Mesendoderm (in vitro differentiated cells): ENCODE measurements at regions not wholly inside any gene's neighbourhood (a gene's known extent, or its start where the extent isn't known, plus 50 kb on each side); places are given as distances from the start of the nearest gene placed in this dataset.
A peak's percentile ranks its signal among the peaks of the same experiment; 100 is the strongest.

Source experiments
- DNase-seq: peaks from one replicate; pipeline ENCODE4 v3.0.0; 2013
- H2AK5ac ChIP-seq: 2 replicates; pipeline ENCODE4 v1.6.1; 2013; ENCODE audit warnings: low read length, inconsistent platforms
- H2BK120ac ChIP-seq: 2 replicates; pipeline ENCODE4 v1.6.1; 2013; ENCODE audit warnings: low read depth, mild to moderate bottlenecking, low read length, moderate library complexity, mixed read lengths
- H2BK15ac ChIP-seq: replicated peaks from 2 replicates; pipeline ENCODE4 v1.6.1; 2013; ENCODE audit warnings: low read depth, mild to moderate bottlenecking, moderate library complexity
- H2BK5ac ChIP-seq: 2 replicates; pipeline ENCODE4 v1.6.1; 2013; ENCODE audit warnings: low read length, inconsistent platforms
- H3K18ac ChIP-seq: 2 replicates; pipeline ENCODE4 v1.6.1; 2013; ENCODE audit warnings: mild to moderate bottlenecking, low read length, mixed read lengths
- H3K23ac ChIP-seq: one replicate; pipeline ENCODE4 v1.6.1; 2013; ENCODE audit warnings: low read length
- H3K27ac ChIP-seq: 2 replicates; pipeline ENCODE4 v1.5.1; 2013; ENCODE audit warnings: low read depth, mild to moderate bottlenecking, inconsistent platforms, low read length, moderate library complexity
- H3K27me3 ChIP-seq: 2 replicates; pipeline ENCODE4 v1.6.1; 2013; ENCODE audit warnings: low read length, control low read depth, mild to moderate bottlenecking, inconsistent platforms; ENCODE audit not compliant: insufficient read depth, poor library complexity
- H3K36me3 ChIP-seq: 2 replicates; pipeline ENCODE4 v1.6.1; 2013; ENCODE audit warnings: low read length, inconsistent platforms; ENCODE audit not compliant: control insufficient read depth, insufficient read depth
- H3K4ac ChIP-seq: one replicate; pipeline ENCODE4 v1.6.1; 2013; ENCODE audit warnings: low read depth, mild to moderate bottlenecking, low read length, moderate library complexity
- H3K4me1 ChIP-seq: 2 replicates; pipeline ENCODE4 v1.6.1; 2013; ENCODE audit warnings: low read depth, low read length, inconsistent platforms; ENCODE audit not compliant: control insufficient read depth
- H3K4me2 ChIP-seq: 2 replicates; pipeline ENCODE4 v1.6.1; 2013; ENCODE audit warnings: low read length
- H3K4me3 ChIP-seq: 2 replicates; pipeline ENCODE4 v1.5.1; 2013; ENCODE audit warnings: mild to moderate bottlenecking, low read length
- H3K56ac ChIP-seq: one replicate; pipeline ENCODE4 v1.6.1; 2013; ENCODE audit warnings: low read length
- H3K79me1 ChIP-seq: 2 replicates; pipeline ENCODE4 v1.6.1; 2013; ENCODE audit warnings: low read length, inconsistent platforms
- H3K79me2 ChIP-seq: 2 replicates; pipeline ENCODE4 v1.6.1; 2013; ENCODE audit warnings: mild to moderate bottlenecking, low read length; ENCODE audit not compliant: control insufficient read depth, insufficient read depth
- H3K9ac ChIP-seq: 2 replicates; pipeline ENCODE4 v1.6.1; 2013; ENCODE audit warnings: low read length, inconsistent platforms
- H4K5ac ChIP-seq: one replicate; pipeline ENCODE4 v1.6.1; 2013; ENCODE audit warnings: low read length
- H4K8ac ChIP-seq: one replicate; pipeline ENCODE4 v1.6.1; 2013; ENCODE audit warnings: low read depth, mild to moderate bottlenecking, control low read depth, low read length, moderate library complexity
- WGBS: extraction: QIAGEN DNeasy Blood & Tissue Kit; methylation state at CpG from one replicate; pipeline ENCODE4 v1.1.7; 2013; ENCODE audit warnings: low lambda C conversion rate, missing lambda C conversion rate; ENCODE audit not compliant: insufficient coverage; ENCODE audit errors: extremely low coverage; 5-methylcytosine and 5-hydroxymethylcytosine counted together

- H3K79me2 ChIP-seq: no peaks in the 10 kb centered on the region
- peak overlapping the region; percentile 45 for H2BK15ac ChIP-seq
- H3K4me1 ChIP-seq: peaks cover 2% of the 10 kb centered on the region
- H3K4ac ChIP-seq: no peak overlapping the region
- no peak overlapping the region for H4K5ac ChIP-seq
- DNase-seq: peak; percentile 49
- no peak overlapping the region for H3K23ac ChIP-seq
- WGBS: no CpG with 5 or more reads among the region's 2 CpGs
- no peaks in the 10 kb centered on the region for H3K36me3 ChIP-seq
- H3K18ac ChIP-seq: no peak overlapping the region
- H3K4me3 ChIP-seq: no peak overlapping the region
- H2BK5ac ChIP-seq: no peak overlapping the region
- no peak overlapping the region for H2AK5ac ChIP-seq
- H3K4me2 ChIP-seq: no peak overlapping the region
- H2BK120ac ChIP-seq: peak overlapping the region; percentile 24
- no peaks in the 10 kb centered on the region for H3K27me3 ChIP-seq
- no peak overlapping the region for H3K9ac ChIP-seq
- no peaks in the 10 kb centered on the region for H3K79me1 ChIP-seq
- H3K27ac ChIP-seq: no peak overlapping the region
- no peak overlapping the region for H4K8ac ChIP-seq
- no peak overlapping the region for H3K56ac ChIP-seq
These were observed 199.3 kb upstream of the CMC1 start for GRCh38 chr3:28042095-28042635.

- no peak overlapping the region for H3K4me3 ChIP-seq
- H3K27ac ChIP-seq: no peak overlapping the region
- H3K79me1 ChIP-seq: no peaks in the 10 kb centered on the region
- no peaks in the 10 kb centered on the region for H3K36me3 ChIP-seq
- no peak overlapping the region for H3K23ac ChIP-seq
- no peak overlapping the region for H4K5ac ChIP-seq
- no peaks in the 10 kb centered on the region for H3K27me3 ChIP-seq
- peak; percentile 66 for DNase-seq
- no peak overlapping the region for H2BK5ac ChIP-seq
- WGBS: no CpG with 5 or more reads among the region's 1 CpG
- H3K9ac ChIP-seq: no peak overlapping the region
- H3K56ac ChIP-seq: no peak overlapping the region
- H4K8ac ChIP-seq: no peak overlapping the region
- H2BK120ac ChIP-seq: no peak overlapping the region
- H3K18ac ChIP-seq: no peak overlapping the region
- no peak overlapping the region for H2AK5ac ChIP-seq
- H3K79me2 ChIP-seq: no peaks in the 10 kb centered on the region
- H2BK15ac ChIP-seq: no peak overlapping the region
- no peak overlapping the region for H3K4me2 ChIP-seq
- H3K4me1 ChIP-seq: peaks cover 2% of the 10 kb centered on the region
- no peak overlapping the region for H3K4ac ChIP-seq
These were observed 198.7 kb upstream of the CMC1 start for GRCh38 chr3:28042707-28043106.

GRCh38 chr3:28050120-28050519 lies 191.3 kb upstream of the CMC1 start:
- no peak for DNase-seq
- Histone ChIP-seq H3K4me3 (no peak overlapping the region), H4K5ac (no peak overlapping the region), H3K79me2 (no peaks in the 10 kb centered on the region), H2BK5ac (no peak overlapping the region), H2BK15ac (no peak overlapping the region), H3K4me1 (no peaks in the 10 kb centered on the region), H2BK120ac (no peak overlapping the region), H4K8ac (no peak overlapping the region), H3K18ac (no peak overlapping the region), H3K79me1 (no peaks in the 10 kb centered on the region), H3K23ac (no peak overlapping the region), H3K4ac (no peak overlapping the region), H3K56ac (no peak overlapping the region), H2AK5ac (no peak overlapping the region), H3K27ac (no peak overlapping the region), H3K36me3 (no peaks in the 10 kb centered on the region), H3K27me3 (no peaks in the 10 kb centered on the region), H3K4me2 (no peak overlapping the region), H3K9ac (no peak overlapping the region)
- no CpG with 5 or more reads among the region's 3 CpGs for WGBS

GRCh38 chr3:28050885-28051284 lies 190.5 kb upstream of the CMC1 start:
- no peak overlapping the region for H4K8ac ChIP-seq
- no peak overlapping the region for H3K27ac ChIP-seq
- H3K23ac ChIP-seq: no peak overlapping the region
- H3K18ac ChIP-seq: no peak overlapping the region
- H3K4me3 ChIP-seq: no peak overlapping the region
- H2AK5ac ChIP-seq: no peak overlapping the region
- no peak overlapping the region for H3K56ac ChIP-seq
- H3K36me3 ChIP-seq: no peaks in the 10 kb centered on the region
- H2BK15ac ChIP-seq: no peak overlapping the region
- H2BK120ac ChIP-seq: no peak overlapping the region
- H3K4ac ChIP-seq: no peak overlapping the region
- H3K4me2 ChIP-seq: no peak overlapping the region
- no peak overlapping the region for H3K9ac ChIP-seq
- H3K27me3 ChIP-seq: no peaks in the 10 kb centered on the region
- no peaks in the 10 kb centered on the region for H3K4me1 ChIP-seq
- DNase-seq: no peak
- H3K79me2 ChIP-seq: no peaks in the 10 kb centered on the region
- H3K79me1 ChIP-seq: no peaks in the 10 kb centered on the region
- no peak overlapping the region for H2BK5ac ChIP-seq
- WGBS: no CpG with 5 or more reads among the region's 2 CpGs
- no peak overlapping the region for H4K5ac ChIP-seq

- Histone ChIP-seq H3K27me3 (no peaks in the 10 kb centered on the region), H3K9ac (no peak overlapping the region), H2BK120ac (no peak overlapping the region), H2AK5ac (no peak overlapping the region), H3K79me2 (no peaks in the 10 kb centered on the region), H4K8ac (no peak overlapping the region), H3K27ac (no peak overlapping the region), H4K5ac (no peak overlapping the region), H3K56ac (no peak overlapping the region), H3K4me3 (no peak overlapping the region), H2BK5ac (no peak overlapping the region), H3K23ac (no peak overlapping the region), H3K18ac (no peak overlapping the region), H3K36me3 (no peaks in the 10 kb centered on the region), H3K79me1 (no peaks in the 10 kb centered on the region), H3K4me1 (no peaks in the 10 kb centered on the region), H3K4ac (no peak overlapping the region), H2BK15ac (no peak overlapping the region), H3K4me2 (no peak overlapping the region)
- DNase-seq: no peak
- no CpG with 5 or more reads among the region's 1 CpG for WGBS
These were observed 187.7 kb upstream of the CMC1 start for GRCh38 chr3:28053759-28054158.

GRCh38 chr3:28056806-28057205 lies 184.6 kb upstream of the CMC1 start:
- no peak for DNase-seq
- H2BK5ac ChIP-seq: no peak overlapping the region
- H2AK5ac ChIP-seq: no peak overlapping the region
- H3K79me1 ChIP-seq: no peaks in the 10 kb centered on the region
- no peak overlapping the region for H3K27ac ChIP-seq
- no peaks in the 10 kb centered on the region for H3K4me1 ChIP-seq
- no peaks in the 10 kb centered on the region for H3K79me2 ChIP-seq
- no peak overlapping the region for H4K5ac ChIP-seq
- no peak overlapping the region for H3K4ac ChIP-seq
- no peak overlapping the region for H2BK120ac ChIP-seq
- no peak overlapping the region for H3K9ac ChIP-seq
- H3K36me3 ChIP-seq: no peaks in the 10 kb centered on the region
- H3K27me3 ChIP-seq: no peaks in the 10 kb centered on the region
- H4K8ac ChIP-seq: no peak overlapping the region
- no peak overlapping the region for H3K56ac ChIP-seq
- no peak overlapping the region for H3K4me2 ChIP-seq
- H3K18ac ChIP-seq: no peak overlapping the region
- H3K4me3 ChIP-seq: no peak overlapping the region
- WGBS: no CpG with 5 or more reads among the region's 2 CpGs
- H2BK15ac ChIP-seq: no peak overlapping the region
- H3K23ac ChIP-seq: no peak overlapping the region
